ENCODE measurements at regions not wholly inside any gene's neighbourhood (a gene's known extent, or its start where the extent isn't known, plus 50 kb on each side); places are given as distances from the start of the nearest gene placed in this dataset.

DNA sequence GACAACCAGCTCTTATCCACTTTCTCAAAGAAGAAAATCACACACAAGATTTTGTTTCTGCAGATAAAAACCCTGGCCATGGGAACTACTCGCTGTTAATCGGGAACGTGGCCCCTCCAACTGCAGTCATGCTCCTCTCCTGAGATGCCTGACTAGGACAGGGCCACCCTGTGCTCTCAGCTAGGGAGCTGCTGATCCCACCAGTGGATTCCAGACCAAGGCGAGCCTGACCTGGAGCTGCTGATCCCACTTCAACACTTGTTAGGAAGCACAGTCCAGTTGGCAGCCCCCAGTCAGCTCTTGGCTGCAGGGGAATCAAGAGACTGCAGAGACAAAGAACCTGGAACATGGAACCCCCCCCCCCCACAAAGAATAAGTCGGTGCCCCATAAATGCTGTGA, 474.3 kb upstream of the MGMT start:
- TF ChIP-seq, protein P1, sequence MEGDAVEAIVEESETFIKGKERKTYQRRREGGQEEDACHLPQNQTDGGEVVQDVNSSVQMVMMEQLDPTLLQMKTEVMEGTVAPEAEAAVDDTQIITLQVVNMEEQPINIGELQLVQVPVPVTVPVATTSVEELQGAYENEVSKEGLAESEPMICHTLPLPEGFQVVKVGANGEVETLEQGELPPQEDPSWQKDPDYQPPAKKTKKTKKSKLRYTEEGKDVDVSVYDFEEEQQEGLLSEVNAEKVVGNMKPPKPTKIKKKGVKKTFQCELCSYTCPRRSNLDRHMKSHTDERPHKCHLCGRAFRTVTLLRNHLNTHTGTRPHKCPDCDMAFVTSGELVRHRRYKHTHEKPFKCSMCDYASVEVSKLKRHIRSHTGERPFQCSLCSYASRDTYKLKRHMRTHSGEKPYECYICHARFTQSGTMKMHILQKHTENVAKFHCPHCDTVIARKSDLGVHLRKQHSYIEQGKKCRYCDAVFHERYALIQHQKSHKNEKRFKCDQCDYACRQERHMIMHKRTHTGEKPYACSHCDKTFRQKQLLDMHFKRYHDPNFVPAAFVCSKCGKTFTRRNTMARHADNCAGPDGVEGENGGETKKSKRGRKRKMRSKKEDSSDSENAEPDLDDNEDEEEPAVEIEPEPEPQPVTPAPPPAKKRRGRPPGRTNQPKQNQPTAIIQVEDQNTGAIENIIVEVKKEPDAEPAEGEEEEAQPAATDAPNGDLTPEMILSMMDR (IDR thresholded peaks at IDR 0.05), result no peak
- Histone ChIP-seq H3K27me3 (no peaks in the 10 kb centered on the region), H3K4me1 (no peaks in the 10 kb centered on the region), H3K4me3 (no peak overlapping the region), H3K36me3 (no peaks in the 10 kb centered on the region), H3K9me3 (no peaks in the 10 kb centered on the region), H3K27ac (no peak overlapping the region)
- DNase-seq (no peak), ATAC-seq (no peak)
- intact Hi-C loops (cut with DNase I), result no loop called here

DNA sequence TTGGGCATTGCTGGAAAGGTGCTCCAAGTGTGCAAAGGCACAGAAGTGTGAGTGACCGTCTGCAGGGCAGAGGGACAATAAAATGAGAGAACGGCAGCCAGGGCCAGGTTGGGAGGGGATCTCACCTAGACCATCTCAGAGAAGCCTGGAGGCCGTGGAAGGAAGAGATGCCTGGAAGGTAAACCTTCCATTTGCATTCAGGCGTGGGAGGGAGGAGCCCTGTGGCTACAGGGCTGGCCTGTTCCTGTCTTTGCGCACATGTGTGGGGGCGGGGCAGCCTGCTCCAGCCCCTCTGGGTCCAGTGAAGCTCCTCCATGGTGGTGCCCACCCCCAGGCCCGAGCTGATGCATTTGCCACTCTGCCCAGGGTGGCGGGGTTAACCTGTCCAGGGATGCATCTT, 473.6 kb upstream of the MGMT start:
- Histone ChIP-seq H3K9me3 (no peaks in the 10 kb centered on the region), H3K27ac (no peak overlapping the region), H3K4me1 (no peaks in the 10 kb centered on the region), H3K4me3 (no peak overlapping the region), H3K36me3 (no peaks in the 10 kb centered on the region), H3K27me3 (no peaks in the 10 kb centered on the region)
- TF ChIP-seq, protein P1 (IDR thresholded peaks at IDR 0.05), result no peak
- intact Hi-C loops (cut with DNase I), result no loop called here
- no peak for ATAC-seq
- no peak for DNase-seq

DNA sequence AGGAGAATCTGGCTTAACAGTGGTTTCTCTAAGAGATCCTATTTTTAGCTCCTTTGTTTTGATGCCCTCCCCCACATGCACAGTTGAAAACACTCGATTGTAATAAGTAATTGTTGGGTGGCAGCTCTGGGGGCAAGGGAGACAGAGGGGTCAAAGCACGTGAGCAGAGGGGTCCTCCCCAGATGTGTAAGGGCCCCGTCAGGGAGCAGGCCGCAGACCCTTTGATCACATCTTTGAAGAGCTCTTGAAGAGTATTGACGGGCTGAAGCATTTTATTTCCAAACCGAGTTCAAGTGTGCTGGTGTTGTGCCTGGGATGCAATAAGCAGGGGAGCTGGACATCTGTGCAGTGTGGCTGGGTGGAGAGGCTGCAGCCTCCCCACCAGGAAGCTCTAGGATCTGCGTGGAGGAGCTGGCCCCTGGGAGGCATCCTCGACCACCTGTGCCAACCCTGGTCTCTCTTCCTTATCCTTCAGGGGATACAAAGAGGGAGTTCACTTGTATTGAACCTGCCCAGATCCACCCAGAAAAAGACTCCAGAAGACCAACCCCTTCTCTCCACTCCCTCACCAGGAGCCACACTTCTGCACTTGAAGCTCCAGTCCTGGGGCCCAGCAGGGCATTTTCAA, 473.0 kb upstream of the MGMT start:
- H3K9me3 ChIP-seq, result no peaks in the 10 kb centered on the region
- intact Hi-C loops (cut with DNase I), result no loop called here
- no peak for DNase-seq
- ATAC-seq, result no peak
- no peak overlapping the region for H3K4me3 ChIP-seq
- no peaks in the 10 kb centered on the region for H3K36me3 ChIP-seq
- H3K27me3 ChIP-seq, result no peaks in the 10 kb centered on the region
- TF ChIP-seq, protein P1 (IDR thresholded peaks at IDR 0.05), result no peak
- H3K4me1 ChIP-seq, result no peaks in the 10 kb centered on the region
- H3K27ac ChIP-seq, result no peak overlapping the region

DNA sequence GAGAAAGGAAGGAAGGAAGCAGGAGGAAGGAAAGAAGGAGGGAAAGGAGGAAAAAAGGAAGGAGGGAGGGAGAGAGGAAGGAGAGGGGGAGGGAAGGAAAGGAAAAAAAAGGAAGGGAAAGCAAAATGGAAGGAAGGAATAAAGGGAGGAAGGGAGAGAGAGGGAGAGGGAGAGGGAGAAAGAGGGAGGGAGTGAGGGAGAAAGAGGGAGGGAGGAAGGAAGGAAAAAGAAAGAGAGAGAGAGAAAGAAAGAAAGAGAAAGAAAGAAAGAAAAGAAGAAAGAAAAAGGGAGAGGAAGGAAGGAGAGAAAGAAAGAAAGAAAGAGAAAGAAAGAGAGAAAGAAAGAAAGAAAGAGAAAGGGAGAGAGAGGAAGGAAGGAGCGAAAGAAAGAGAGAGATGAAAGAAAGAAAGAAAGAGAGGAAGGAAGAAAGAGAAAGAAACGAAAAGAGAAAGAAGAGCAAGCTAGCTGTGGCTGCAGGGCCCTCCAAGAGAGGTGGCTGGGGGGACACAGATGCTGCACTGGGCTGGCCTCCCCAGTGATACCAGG, 472.4 kb upstream of the MGMT start:
- Histone ChIP-seq H3K4me3 (no peak overlapping the region), H3K4me1 (no peaks in the 10 kb centered on the region), H3K27me3 (no peaks in the 10 kb centered on the region), H3K9me3 (no peaks in the 10 kb centered on the region), H3K36me3 (no peaks in the 10 kb centered on the region), H3K27ac (no peak overlapping the region)
- intact Hi-C loops (cut with DNase I), result no loop called here
- TF ChIP-seq, protein P1 (IDR thresholded peaks at IDR 0.05), result no peak
- ATAC-seq, result no peak
- no peak for DNase-seq

DNA sequence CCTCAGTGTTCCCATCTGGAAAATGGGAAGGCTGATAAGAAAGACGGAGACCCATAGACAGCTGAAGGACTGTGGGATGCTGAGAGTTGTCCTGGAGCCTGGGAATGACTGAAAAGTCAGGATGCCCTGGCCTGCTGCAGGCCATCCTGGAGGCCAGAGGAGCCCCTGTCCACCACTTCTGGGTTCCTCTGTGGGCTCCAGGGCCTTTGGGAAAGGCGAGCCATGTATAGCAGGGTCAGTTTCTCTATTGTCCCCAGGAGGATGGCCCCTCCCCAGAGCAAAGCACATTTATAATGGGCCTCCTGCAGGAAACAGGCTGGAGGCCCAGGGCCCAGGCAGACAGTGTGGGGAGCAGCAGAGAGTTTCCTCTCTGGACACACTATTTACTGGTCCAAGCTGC, 471.4 kb upstream of the MGMT start:
- ATAC-seq (no peak), DNase-seq (no peak)
- Histone ChIP-seq H3K27me3 (no peaks in the 10 kb centered on the region), H3K9me3 (no peaks in the 10 kb centered on the region), H3K27ac (no peak overlapping the region), H3K36me3 (no peaks in the 10 kb centered on the region), H3K4me3 (no peak overlapping the region), H3K4me1 (no peaks in the 10 kb centered on the region)
- intact Hi-C loops (cut with DNase I), result no loop called here
- TF ChIP-seq, protein P1 (IDR thresholded peaks at IDR 0.05), result no peak

DNA sequence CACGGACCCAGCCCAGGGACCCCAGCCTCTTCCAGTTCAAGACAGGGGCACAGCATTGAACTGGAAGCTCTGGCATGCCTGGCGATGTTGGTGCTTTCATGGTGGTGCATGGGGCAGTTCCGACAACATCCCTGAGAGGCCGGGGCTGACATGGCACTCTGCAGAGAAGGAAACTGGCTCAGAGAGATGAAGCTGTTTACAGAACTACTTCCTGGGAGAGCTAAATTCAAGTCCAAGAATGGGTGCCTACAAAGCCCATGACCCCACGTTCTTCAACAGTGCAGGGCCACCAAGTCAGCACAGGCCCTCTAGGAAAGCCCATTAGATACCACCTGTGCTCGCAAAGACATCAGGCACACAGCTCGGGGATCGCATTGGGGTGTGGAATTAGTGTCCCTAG, 470.9 kb upstream of the MGMT start:
- intact Hi-C loops (cut with DNase I), result no loop called here
- DNase-seq (no peak), ATAC-seq (no peak)
- no peaks in the 10 kb centered on the region for H3K9me3 ChIP-seq
- H3K4me1 ChIP-seq, result no peaks in the 10 kb centered on the region
- TF ChIP-seq, protein P1 (IDR thresholded peaks at IDR 0.05), result no peak
- no peak overlapping the region for H3K4me3 ChIP-seq
- H3K27me3 ChIP-seq, result no peaks in the 10 kb centered on the region
- H3K27ac ChIP-seq, result no peak overlapping the region
- no peaks in the 10 kb centered on the region for H3K36me3 ChIP-seq
